GM19238 (cell line): ENCODE measurements at regions not wholly inside any gene's neighbourhood (a gene's known extent, or its start where the extent isn't known, plus 50 kb on each side); places are given as distances from the start of the nearest gene placed in this dataset.
"Not testable (repeated sequence)": the region's sequence is repeated elsewhere in the genome, so short reads cannot be mapped to it uniquely, and the experiment has no call there.

ENCODE experiments used
- DNase-seq: peaks from one replicate; pipeline ENCODE4 v3.0.0; 2011; ENCODE audit warnings: low spot score; ENCODE audit not compliant: insufficient read length

DNA sequence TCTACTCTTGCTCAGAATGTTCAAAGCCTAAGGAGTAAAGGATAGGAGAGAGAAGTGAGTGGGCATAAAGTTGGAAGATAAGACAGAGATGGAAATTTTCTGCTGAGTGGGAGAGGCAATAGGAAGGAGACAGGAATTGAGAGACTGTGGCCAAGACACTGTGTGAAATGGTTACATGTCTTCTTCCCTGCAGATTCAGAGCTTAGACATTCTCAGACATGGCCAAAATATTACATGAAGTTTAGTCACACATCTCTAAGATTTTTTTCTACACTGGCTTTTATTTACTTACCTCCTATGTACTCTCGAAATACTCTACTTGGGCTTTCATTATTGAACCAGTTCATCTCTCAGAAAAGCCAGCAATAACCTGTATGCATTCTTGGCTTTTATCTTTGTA lies 363.0 kb upstream of the FANCL start:
- no peak for DNase-seq

DNA sequence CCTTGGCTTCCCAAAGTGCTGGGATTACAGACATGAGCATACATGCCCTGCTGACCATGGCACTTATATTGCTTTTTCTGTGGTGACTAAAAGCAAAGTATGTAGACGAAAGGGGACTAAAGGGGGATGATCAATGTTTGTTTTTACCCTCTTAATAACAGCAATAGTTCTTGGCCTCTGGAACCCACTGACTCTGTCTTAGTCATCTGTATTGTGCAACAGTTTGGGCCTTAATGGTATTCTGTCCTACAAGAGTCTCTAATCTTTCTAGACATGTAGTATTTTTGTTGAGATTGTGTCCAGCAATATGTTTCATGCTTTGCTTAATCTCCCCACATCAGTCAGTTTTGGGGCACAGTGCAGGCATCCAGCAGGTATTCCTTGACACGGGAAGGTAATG lies 359.9 kb upstream of the FANCL start:
- DNase-seq, result no peak

DNA sequence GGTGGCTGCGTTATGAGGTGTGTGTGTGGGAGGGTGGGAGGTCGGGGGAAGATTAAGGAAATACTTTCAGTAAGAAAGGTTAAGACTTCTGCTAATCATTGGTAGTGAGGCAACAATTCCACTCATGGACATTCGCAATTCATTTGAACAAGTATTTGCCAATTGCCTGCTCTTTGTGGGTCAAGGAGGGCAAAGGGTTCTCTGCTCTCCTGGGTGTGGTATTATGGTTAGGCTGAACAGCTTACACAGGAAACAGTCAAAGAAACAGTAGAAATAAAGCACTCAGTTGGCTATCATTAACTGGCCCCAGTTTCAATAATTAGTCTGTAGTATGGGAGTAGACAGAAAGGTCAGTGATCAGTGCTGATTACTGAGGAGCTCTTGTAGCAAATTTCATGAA lies 357.0 kb upstream of the FANCL start:
- no peak for DNase-seq

DNA sequence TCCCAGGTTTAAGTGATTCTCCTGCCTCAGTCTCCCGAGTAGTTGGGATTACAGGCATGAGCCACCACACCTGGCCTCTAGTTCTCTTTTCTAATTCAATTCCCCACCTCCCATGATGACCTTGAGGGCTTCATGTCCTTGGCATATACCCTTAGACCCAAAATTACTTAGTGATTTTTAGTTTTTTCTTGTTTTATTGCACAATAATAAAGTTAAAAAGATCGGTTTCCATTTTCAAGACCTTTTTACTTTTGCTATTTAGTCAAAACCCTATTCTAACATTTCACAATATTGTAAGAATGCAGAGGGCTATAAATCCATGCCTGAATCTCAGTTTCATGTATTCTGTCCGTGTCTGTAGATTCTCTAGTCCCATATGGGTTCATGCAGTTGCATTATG lies 354.6 kb upstream of the FANCL start:
- no peak for DNase-seq

DNA sequence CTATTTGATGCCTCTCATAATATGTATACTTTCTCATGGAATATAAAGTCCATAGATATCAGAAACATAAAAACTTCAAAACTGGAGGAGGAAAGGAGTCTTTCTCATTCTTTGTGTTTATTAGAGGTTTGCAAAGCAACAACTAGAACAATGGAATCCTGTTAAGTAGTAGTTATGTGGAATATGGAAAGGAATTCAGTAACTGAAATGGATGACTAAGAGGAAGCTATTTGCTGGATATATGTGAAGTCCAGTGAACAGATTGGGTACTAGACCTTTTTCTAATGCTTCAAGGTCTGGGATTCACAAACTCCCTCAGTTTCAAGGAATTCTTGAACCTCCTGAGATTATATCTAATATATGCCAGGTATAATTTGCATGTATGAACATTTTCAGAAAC lies 353.6 kb upstream of the FANCL start:
- DNase-seq, result no peak

DNA sequence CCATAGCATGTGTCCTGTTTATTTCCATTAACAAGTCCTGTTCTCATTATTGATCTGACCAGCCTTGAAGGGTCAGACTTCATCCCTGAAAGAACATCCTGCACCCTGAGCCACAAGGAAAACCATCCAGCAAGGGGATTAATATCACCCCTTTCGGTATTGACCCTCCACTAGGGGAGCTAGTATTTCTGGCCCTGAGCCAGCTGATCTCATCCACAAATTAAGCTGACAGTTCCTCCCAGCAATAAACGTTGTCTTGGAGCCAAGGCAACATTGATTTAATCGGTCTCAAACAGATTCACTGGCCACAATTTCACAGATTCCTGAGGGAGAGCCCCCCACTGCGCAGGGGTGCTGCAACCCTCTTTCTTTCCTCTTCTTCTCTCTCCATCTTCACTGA lies 353.1 kb upstream of the FANCL start:
- DNase-seq, result no peak

DNA sequence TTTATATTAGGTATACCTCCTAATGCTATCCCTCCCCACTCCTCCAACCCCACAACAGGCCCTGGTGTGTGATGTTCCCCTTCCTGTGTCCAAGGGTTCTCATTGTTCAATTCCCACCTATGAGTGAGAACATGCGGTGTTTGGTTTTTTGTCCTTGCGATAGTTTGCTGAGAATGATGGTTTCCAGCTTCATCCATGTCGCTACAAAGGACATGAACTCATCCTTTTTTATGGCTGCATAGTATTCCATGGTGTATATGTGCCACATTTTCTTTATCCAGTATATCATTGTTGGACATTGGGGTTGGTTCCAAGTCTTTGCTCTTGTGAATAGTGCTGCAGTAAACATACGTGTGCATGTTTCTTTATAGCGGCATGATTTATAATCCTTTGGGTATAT lies 345.1 kb upstream of the FANCL start:
- not testable (repeated sequence) for DNase-seq

DNA sequence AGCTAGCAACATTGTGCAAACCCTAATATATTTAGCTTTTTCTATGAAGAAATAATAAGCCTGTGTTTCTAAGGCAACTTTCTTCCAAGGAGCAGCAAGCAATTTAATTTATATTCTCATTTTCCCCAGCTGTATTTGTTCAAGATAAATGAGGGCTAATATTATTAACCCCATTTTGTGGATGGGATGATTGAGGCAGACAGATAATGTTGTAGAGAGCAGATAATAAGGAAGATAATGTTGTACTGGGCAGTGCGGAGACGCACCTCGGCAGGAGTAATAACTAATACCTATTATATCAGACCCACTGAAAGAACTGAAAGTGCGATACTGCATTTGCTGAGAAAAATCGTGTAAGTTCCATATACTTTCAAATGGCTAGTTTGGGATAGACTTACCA lies 344.1 kb upstream of the FANCL start:
- no peak for DNase-seq

DNA sequence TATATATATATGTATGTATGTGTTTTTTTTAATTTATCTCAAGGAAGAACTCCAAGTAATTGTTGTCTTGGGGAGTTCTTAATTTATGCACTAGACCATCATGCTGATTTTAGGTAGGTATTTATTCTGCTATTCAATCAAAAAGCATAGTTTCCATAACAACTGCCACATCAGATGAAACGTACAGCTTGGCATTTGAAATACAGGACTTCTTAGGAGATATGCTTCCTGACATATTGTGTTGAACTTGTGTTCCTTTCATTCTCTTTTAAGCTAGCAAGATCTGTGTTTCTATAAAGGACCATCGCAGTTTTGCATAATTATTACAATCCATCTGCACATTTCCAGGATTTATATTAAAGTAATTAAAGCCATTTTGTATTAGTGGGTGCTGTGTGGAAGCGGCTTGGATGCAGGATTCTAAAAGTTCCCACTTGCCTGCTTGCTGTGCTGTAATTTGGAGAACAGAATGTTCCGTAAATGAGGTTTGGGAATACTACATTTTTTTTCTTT lies 343.5 kb upstream of the FANCL start:
- DNase-seq, result no peak

DNA sequence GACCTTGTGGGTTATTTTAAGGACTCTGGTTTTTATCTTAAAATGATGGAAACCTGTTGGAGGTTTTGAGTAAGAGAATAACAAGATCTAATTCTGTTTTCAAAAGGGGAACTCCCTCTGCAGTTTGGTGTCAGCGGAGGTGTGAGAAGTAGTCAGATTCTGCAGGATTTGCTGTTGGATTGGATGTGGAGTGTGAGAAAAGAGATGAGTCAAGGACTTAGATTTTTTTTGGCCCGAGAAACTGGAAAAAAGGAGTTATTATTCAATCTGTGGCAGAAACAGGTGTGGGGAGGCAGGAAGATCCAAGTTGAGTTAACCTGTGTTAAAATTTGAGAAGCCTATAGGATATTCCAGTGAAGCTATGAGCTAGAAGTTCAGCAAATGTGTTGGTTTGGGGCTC lies 337.2 kb upstream of the FANCL start:
- no peak for DNase-seq

DNA sequence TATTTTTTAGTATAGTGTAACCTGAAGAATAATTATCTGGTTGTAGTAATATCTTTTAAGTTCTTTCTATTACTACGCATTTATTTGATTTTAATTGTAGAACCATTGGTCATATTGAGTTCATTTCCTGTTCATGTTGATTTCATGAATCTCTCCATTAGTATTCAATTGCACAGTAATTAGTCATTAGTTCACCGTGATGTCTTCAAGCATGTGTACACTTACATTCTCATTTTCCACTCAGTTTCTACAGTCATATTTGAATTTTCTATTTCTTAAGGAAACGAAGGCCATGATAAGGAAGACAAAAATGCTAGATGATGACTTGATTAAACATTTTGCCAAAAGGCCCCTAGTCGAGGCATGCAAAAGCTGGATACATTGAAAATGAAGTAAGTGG lies 333.7 kb upstream of the FANCL start:
- DNase-seq, result no peak

DNA sequence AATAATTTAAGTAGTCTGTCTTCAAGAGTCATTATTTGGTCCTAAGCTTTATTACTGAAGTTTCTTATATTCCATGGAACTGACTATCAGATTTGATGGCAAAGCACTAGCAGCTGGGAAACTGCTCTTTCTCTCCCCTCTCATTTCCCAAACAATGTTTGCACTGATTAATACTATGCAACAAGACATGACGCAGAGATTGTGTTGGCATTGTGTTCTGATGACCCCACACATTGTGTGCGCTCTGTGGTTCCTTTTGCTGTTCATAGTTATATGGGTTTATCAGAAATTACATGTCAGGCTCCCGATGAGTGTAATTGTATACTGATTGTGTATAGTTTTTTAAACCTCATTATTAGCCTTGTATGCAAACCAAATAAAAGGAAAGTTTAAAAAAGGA lies 331.6 kb upstream of the FANCL start:
- DNase-seq, result no peak

DNA sequence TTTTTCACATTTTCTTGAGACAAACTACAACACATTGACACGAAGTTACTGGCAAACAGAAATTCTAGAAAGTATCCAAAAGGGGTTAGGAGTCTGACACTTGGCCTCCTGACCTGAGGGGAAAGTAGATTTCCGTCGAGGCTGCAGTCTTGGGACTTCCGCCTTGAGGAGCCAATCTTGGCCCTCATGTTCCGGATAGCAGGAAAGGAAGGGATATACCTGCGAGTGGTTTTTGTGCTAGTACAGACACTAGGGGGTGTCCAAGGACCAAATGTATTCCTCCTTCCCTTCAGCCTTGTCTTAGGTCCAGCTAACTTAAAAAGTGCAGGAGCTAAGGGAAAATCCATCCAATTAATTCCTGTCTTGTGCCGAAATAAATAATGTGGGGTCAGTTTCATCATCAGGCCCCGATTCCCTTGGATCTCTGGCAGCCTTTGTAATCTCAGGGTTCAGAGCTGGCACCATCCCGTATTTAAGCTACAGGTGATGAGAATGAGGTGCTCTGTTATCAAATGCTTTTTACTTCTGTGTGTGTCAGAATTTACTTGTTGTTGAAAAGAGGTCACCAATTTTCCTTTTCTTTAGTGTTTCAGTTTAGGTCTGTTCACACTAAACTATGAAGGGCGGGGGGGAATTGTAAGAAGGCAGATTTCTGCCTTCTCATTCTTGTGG lies 330.2 kb upstream of the FANCL start:
- DNase-seq, result peak; percentile 3

DNA sequence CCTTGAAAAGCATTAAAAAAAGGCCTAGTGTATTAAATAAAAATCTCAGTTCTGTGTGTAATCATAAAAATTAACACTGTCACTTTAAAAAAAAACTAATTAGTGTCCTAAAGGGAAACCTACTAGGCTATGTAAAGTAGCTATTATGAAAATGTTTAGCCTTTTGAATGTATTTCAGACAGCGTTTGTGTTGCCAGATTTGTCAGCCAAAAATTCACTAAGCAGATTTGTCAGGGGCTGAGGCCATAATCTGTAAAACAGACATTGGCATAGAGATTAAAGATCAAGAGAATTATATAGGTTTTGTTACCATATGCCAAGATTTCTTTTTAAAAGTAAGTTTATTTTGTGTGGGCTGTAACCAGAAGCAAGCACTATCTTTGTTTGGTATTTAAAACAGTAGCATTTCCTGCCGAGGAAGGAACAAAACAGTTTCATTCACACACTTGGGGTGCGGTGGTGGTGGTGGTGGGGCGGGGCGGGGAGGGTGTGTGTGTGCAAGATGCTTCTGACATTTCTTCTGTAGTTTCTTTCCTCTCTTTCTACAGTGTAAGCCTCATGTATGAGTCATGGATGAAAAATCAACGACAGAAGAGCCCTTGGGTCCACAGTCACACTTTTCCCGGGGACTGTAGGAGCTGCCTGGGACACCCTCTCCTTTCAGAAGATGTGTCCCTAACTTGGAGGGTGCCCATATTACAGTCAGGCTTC lies 328.5 kb upstream of the FANCL start:
- DNase-seq, result no peak

DNA sequence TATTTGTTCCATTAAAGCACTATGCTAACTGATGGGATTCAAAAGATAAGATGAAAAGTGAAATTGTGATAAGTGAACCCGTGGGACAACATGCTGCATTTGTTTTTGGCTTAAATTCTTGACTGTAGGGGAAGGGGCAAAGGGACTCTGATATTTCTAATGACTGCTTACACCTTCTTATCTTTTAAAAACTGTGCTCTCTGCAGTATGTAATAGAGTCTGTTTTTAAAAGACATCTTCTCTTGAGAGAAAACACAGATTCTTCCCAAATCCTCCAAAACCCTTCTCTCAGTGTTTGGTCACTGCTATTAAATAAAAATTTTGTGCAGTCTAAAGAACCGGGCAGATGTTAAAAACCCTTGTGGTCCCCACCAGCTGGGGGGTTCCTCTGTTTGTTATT lies 327.8 kb upstream of the FANCL start:
- no peak for DNase-seq

DNA sequence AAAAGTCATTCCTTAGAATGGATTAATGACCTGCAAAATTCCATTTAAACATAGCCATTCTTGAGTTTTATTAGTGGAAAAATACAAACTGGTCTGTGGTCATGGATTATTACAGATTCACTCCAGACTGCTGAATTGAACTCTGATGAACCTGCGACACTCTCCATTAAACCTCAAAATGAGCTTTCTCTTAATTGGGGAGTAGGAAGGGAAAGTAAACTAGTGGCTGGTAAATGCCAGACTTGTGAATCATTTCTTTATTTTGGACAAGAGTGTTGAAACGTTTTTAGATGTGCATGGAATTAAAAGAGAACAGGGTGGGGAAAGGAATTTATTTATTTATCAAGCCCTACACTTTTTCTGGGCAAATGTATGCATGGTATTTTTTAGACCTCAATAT lies 321.2 kb upstream of the FANCL start:
- DNase-seq, result no peak

DNA sequence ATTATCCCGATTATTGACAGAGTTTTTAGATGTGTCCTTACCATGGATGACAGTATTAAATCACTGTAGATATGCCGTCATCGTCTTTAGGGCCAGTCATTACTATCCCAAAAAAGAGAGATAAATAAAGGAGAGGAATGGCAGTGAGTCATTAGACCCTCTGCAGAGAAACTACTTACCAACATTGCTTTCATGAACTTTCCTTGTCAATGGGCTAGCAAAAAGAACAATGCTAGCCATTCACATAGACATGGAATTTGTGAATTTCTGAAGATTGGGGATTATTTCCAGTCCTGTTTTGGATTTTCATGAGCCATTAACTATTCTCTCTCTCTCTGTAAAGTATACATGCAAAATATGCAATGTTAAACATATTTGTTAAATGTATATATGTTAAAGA lies 319.4 kb upstream of the FANCL start:
- no peak for DNase-seq

DNA sequence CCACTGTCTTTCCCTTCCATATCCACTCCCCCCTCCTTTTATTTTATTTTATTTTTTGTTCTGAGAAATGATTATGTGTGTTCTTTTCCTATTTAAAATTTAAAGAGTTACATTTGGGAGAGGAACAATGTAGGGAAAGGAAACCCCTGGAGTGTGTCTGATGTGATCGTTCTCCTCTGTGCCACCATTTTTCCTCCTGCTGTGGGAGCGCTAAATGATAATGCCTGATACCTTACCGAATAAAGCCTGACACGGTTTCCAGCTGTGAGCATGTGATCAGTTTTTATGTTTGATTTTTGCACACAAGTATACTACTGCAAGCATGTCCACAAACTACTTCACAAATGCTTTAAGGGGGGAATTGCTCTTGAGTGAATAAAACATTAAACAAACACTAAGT lies 317.8 kb upstream of the FANCL start:
- DNase-seq, result no peak

DNA sequence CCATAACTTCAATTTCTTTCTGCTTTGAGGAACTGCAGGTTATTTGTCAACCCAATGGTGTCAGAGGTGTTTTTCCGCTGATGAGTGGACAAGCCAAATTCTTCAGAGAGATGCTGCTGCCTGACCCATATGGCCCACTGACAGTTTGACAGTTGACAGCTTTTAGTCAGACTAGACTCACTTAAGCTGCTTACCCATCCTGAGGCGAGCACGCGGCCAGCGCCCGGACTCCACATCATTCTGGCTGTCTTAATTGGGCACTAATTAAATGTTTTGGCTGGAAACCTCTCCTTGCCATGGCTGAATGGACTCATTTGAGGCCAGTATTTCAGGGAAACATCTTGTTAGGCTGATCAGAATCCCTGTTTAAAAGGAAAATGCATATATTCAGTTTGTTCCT lies 316.1 kb upstream of the FANCL start:
- no peak for DNase-seq

DNA sequence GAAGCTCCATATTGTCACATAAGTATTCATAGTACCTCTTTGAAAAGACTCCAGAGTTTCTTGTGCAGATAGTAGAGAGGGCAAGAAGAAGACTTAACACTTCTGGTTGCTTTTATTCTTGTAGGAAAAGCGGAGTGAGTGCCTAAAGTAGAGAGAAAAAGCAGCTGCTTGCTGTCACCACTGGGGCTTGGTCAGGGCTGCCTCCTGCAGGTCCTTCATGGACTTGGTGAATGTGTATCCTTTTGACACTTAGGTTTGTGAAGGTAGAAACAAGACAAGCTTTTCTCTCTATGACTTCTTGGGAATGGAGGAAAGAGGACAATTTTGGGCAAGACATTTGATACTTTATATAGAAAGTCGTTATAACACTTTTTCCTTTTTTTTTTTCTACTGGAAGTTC lies 312.8 kb upstream of the FANCL start:
- DNase-seq, result no peak

DNA sequence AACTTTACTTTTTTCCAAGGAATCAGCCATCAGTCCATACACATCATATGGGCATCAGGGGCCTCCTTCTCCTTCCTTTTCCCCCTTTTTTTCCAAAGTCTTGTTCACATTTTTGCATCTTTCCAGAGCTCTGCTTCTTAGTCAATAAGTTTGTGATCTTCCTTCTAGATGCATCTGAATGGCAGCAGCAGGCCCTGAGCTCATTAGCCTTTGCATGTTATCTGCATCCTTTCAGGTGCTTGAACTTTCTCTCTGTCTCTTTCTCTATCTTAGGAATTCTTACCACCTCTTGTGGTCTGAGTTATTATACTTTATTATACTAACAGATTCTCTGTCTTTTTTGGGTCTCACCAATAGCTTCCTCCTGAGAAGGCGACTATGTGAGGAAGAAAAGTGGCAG lies 312.4 kb upstream of the FANCL start:
- DNase-seq, result no peak

DNA sequence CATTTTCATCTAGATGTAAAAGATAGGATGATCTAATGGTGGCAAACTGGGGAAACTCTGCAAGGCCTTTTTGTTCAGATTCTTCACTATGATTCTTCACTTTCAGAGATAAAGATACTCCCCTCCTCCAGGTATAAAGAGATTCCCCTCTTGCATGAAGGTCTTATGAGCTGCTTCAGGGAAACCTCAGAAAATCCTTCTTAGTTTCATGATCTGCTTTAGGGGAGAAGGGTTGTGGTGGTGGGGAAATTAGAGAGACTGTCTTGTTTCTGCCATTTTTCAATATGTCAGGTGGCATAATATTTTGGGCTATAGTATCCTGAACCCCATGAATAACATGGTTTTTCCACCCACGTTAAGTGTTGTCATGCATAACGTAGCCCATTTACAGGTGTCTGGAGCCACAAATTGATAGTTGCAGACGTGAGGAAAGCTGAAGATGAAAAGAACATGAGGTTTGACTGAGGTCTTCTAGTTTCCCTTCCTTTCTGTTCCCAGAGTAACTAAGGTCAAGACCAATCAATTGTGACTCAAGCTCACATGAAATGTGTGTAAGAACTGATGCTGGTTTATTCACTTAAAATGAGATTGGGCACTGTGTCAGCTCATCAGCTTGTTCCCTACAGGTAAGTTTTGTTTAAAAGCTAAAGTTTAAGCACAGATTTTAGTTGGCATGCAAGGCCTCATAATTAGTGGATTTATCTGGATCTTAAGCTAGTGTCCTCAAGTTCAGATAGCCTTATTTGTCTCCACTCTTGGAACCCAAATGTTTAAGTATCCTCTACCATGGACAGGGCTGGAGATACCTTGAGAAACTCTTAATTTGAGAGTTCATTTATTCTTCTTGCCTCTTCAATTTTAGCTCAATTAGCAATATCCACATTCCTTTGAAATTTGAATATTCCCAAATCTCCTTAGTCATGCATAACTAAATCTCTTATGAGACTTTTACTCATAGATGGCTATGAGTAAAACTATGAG lies 304.5 kb upstream of the FANCL start:
- DNase-seq, result no peak
